ENCODE measurements at regions not wholly inside any gene's neighbourhood (a gene's known extent, or its start where the extent isn't known, plus 50 kb on each side); places are given as distances from the start of the nearest gene placed in this dataset.

GRCh38 chr12:87469295-87469694 lies 559.9 kb downstream of the C12orf50 start:
- H3K27ac Mint-ChIP-seq (ENCODE audit: unreplicated experiment) = no peak overlapping the region
- no peak for DNase-seq
- no peaks in the 10 kb centered on the region for H3K36me3 Mint-ChIP-seq (ENCODE audit: unreplicated experiment)
- no peaks in the 10 kb centered on the region for H3K9me3 Mint-ChIP-seq (ENCODE audit: unreplicated experiment)
- H3K27me3 Mint-ChIP-seq (ENCODE audit: unreplicated experiment) = no peaks in the 10 kb centered on the region
- no peak overlapping the region for H3K4me3 Mint-ChIP-seq (ENCODE audit: unreplicated experiment)
- TF ChIP-seq, protein P1, sequence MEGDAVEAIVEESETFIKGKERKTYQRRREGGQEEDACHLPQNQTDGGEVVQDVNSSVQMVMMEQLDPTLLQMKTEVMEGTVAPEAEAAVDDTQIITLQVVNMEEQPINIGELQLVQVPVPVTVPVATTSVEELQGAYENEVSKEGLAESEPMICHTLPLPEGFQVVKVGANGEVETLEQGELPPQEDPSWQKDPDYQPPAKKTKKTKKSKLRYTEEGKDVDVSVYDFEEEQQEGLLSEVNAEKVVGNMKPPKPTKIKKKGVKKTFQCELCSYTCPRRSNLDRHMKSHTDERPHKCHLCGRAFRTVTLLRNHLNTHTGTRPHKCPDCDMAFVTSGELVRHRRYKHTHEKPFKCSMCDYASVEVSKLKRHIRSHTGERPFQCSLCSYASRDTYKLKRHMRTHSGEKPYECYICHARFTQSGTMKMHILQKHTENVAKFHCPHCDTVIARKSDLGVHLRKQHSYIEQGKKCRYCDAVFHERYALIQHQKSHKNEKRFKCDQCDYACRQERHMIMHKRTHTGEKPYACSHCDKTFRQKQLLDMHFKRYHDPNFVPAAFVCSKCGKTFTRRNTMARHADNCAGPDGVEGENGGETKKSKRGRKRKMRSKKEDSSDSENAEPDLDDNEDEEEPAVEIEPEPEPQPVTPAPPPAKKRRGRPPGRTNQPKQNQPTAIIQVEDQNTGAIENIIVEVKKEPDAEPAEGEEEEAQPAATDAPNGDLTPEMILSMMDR (IDR thresholded peaks at IDR 0.05; ENCODE audit: partially characterized antibody, unreplicated experiment) = no peak
- H3K4me1 Mint-ChIP-seq (ENCODE audit: low read depth, unreplicated experiment) = no peaks in the 10 kb centered on the region

DNA sequence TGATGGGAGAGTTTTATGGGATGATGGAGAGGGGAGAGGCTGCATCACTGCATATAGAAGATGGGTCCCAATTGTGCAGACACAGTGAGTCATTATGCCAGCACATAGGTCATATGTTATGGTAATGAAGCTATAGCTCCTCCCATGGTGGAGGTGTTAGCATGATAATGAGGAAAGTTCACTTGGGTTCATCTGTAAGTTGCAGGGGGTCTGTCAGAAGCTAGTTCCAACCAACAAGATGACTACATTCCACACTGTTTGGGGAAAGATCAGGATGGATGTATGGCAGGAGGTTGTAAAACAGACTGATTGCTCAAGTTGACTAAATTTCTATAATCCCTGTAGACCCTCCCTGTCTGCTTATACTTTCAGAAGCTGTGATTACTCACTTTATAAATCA lies 561.3 kb downstream of the C12orf50 start:
- Mint-ChIP-seq H3K27me3 (ENCODE audit: unreplicated experiment) (no peaks in the 10 kb centered on the region), H3K4me1 (ENCODE audit: low read depth, unreplicated experiment) (no peaks in the 10 kb centered on the region), H3K27ac (ENCODE audit: unreplicated experiment) (no peak overlapping the region), H3K9me3 (ENCODE audit: unreplicated experiment) (no peaks in the 10 kb centered on the region), H3K36me3 (ENCODE audit: unreplicated experiment) (no peaks in the 10 kb centered on the region), H3K4me3 (ENCODE audit: unreplicated experiment) (no peak overlapping the region)
- TF ChIP-seq, protein P1 (IDR thresholded peaks at IDR 0.05; ENCODE audit: partially characterized antibody, unreplicated experiment) = no peak
- no peak for DNase-seq

- Mint-ChIP-seq H3K9me3 (ENCODE audit: unreplicated experiment) (no peaks in the 10 kb centered on the region), H3K27ac (ENCODE audit: unreplicated experiment) (no peak overlapping the region), H3K4me1 (ENCODE audit: low read depth, unreplicated experiment) (no peaks in the 10 kb centered on the region), H3K27me3 (ENCODE audit: unreplicated experiment) (no peaks in the 10 kb centered on the region), H3K4me3 (ENCODE audit: unreplicated experiment) (no peak overlapping the region), H3K36me3 (ENCODE audit: unreplicated experiment) (no peaks in the 10 kb centered on the region)
- TF ChIP-seq, protein P1 (IDR thresholded peaks at IDR 0.05; ENCODE audit: partially characterized antibody, unreplicated experiment) = no peak
- DNase-seq = no peak
These were observed 564.6 kb downstream of the C12orf50 start for GRCh38 chr12:87464565-87464964.

DNA sequence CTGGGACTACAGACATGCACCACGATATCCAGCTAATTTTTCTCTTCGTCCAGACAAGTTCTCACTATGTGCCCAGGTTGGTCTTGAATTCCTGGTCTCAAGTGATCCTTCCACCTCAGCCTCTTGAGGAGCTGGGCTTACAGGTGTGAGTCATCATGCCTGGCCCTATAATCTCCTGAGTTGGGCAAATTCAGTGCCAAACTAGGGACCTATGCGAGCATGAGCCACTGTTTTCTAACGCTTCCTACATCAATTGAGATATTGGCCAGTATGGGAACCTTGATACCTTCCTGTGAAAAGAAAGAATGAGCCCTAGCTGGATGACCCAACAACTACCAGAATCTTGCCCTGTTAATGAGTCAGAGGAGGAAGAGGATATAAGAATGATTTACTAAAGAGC lies 585.2 kb downstream of the C12orf50 start:
- no peak overlapping the region for H3K4me3 Mint-ChIP-seq (ENCODE audit: unreplicated experiment)
- no peaks in the 10 kb centered on the region for H3K36me3 Mint-ChIP-seq (ENCODE audit: unreplicated experiment)
- H3K9me3 Mint-ChIP-seq (ENCODE audit: unreplicated experiment) = peaks cover 2% of the 10 kb centered on the region
- peaks cover 2% of the 10 kb centered on the region for H3K27me3 Mint-ChIP-seq (ENCODE audit: unreplicated experiment)
- H3K4me1 Mint-ChIP-seq (ENCODE audit: low read depth, unreplicated experiment) = peaks cover 4% of the 10 kb centered on the region
- no peak overlapping the region for H3K27ac Mint-ChIP-seq (ENCODE audit: unreplicated experiment)
- TF ChIP-seq, protein P1 (IDR thresholded peaks at IDR 0.05; ENCODE audit: partially characterized antibody, unreplicated experiment) = no peak
- no peak for DNase-seq

GRCh38 chr12:87441511-87441910 lies 587.7 kb downstream of the C12orf50 start:
- no peaks in the 10 kb centered on the region for H3K36me3 Mint-ChIP-seq (ENCODE audit: unreplicated experiment)
- H3K4me1 Mint-ChIP-seq (ENCODE audit: low read depth, unreplicated experiment) = peaks cover 4% of the 10 kb centered on the region
- H3K9me3 Mint-ChIP-seq (ENCODE audit: unreplicated experiment) = peaks cover 2% of the 10 kb centered on the region
- TF ChIP-seq, protein P1 (IDR thresholded peaks at IDR 0.05; ENCODE audit: partially characterized antibody, unreplicated experiment) = no peak
- no peak overlapping the region for H3K4me3 Mint-ChIP-seq (ENCODE audit: unreplicated experiment)
- DNase-seq = no peak
- H3K27ac Mint-ChIP-seq (ENCODE audit: unreplicated experiment) = no peak overlapping the region
- H3K27me3 Mint-ChIP-seq (ENCODE audit: unreplicated experiment) = peaks cover 2% of the 10 kb centered on the region

Data from glutamatergic neuron (in vitro differentiated cells).